MM.1S (cell line): ENCODE measurements at regions not wholly inside any gene's neighbourhood (a gene's known extent, or its start where the extent isn't known, plus 50 kb on each side); places are given as distances from the start of the nearest gene placed in this dataset.

Source experiments
- DNase-seq: peaks from one replicate; pipeline ENCODE4 v3.0.0-alpha.2; 2015
- H2AFZ ChIP-seq: fragments of 300-600 bp; sonication (generic); 2 replicates; pipeline ENCODE4 v1.6.0; 2016; ENCODE audit warnings: antibody characterized with exemption, low read length
- H3F3A ChIP-seq: fragments of 300-600 bp; sonication (generic); 2 replicates; pipeline ENCODE4 v1.6.1; 2016; ENCODE audit warnings: mild to moderate bottlenecking, antibody characterized with exemption, low read length, moderate library complexity, mixed read lengths; ENCODE audit not compliant: insufficient read depth
- H3K27ac ChIP-seq: fragments of 300-600 bp; sonication (generic); 2 replicates; pipeline ENCODE4 v1.5.1; 2016; ENCODE audit warnings: mild to moderate bottlenecking, low read length
- H3K27me3 ChIP-seq: fragments of 300-600 bp; sonication (generic); replicated peaks from 2 replicates; pipeline ENCODE4 v1.6.0; 2016; ENCODE audit warnings: low read length; ENCODE audit not compliant: insufficient read depth
- H3K36me3 ChIP-seq: fragments of 300-600 bp; sonication (generic); replicated peaks from 2 replicates; pipeline ENCODE4 v1.6.1; 2016; ENCODE audit warnings: mild to moderate bottlenecking, low read length, mixed read lengths; ENCODE audit not compliant: insufficient read depth
- H3K4me1 ChIP-seq: fragments of 300-600 bp; sonication (generic); 2 replicates; pipeline ENCODE4 v1.6.1; 2016; ENCODE audit warnings: low read length, mixed read lengths
- H3K4me2 ChIP-seq: fragments of 300-600 bp; sonication (generic); 2 replicates; pipeline ENCODE4 v1.6.0; 2016; ENCODE audit warnings: low read depth, low read length
- H3K4me3 ChIP-seq: fragments of 300-600 bp; sonication (generic); 2 replicates; pipeline ENCODE4 v1.5.1; 2016; ENCODE audit warnings: low read length, mixed read lengths
- H3K79me2 ChIP-seq: fragments of 300-600 bp; sonication (generic); 2 replicates; pipeline ENCODE4 v1.6.1; 2016; ENCODE audit warnings: mixed run types, low read length, mixed read lengths
- H3K9ac ChIP-seq: fragments of 300-600 bp; sonication (generic); 2 replicates; pipeline ENCODE4 v1.6.1; 2016; ENCODE audit warnings: low read length, mixed read lengths
- H3K9me2 ChIP-seq: fragments of 300-600 bp; sonication (generic); replicated peaks from 2 replicates; pipeline ENCODE4 v1.6.1; 2016; ENCODE audit warnings: mild to moderate bottlenecking, low read length, mixed read lengths; ENCODE audit not compliant: insufficient read depth
- H3K9me3 ChIP-seq: fragments of 300-600 bp; sonication (generic); replicated peaks from 2 replicates; pipeline ENCODE4 v1.6.1; 2016; ENCODE audit warnings: mild to moderate bottlenecking, low read length, mixed read lengths; ENCODE audit not compliant: insufficient read depth
- H4K20me1 ChIP-seq: fragments of 300-600 bp; sonication (generic); 2 replicates; pipeline ENCODE4 v1.6.1; 2016; ENCODE audit warnings: mild to moderate bottlenecking, low read length, moderate library complexity, mixed read lengths; ENCODE audit not compliant: insufficient read depth
- EZH2 ChIP-seq: fragments of 300-600 bp; sonication (generic); optimal IDR thresholded peaks from 2 replicates; pipeline ENCODE3; 2017; ENCODE audit warnings: low read depth, mild to moderate bottlenecking, antibody characterized with exemption, low read length, mixed read lengths
- EZH2phosphoT487 ChIP-seq: fragments of 300-600 bp; sonication (generic); IDR thresholded peaks from 2 replicates; pipeline ENCODE4 v1.6.1; 2018; ENCODE audit warnings: antibody characterized with exemption, low read length
- TF ChIP-seq, protein P1 (sequence below): fragments of 300-600 bp; sonication (generic); IDR thresholded peaks from 2 replicates; pipeline ENCODE4 v1.5.1; 2016; ENCODE audit warnings: antibody characterized with exemption, low read length, mixed read lengths

GRCh38 chr20:53875452-53875851 lies 194.9 kb downstream of the BCAS1 start:
- DNase-seq: no peak
- no peaks in the 10 kb centered on the region for H4K20me1 ChIP-seq
- H3K9ac ChIP-seq: no peak overlapping the region
- H3K36me3 ChIP-seq: no peaks in the 10 kb centered on the region
- H3K27ac ChIP-seq: no peak overlapping the region
- peaks cover 22% of the 10 kb centered on the region for H3F3A ChIP-seq
- no peak overlapping the region for H3K4me3 ChIP-seq
- no peak overlapping the region for H3K4me2 ChIP-seq
- no peaks in the 10 kb centered on the region for H3K9me2 ChIP-seq
- no peaks in the 10 kb centered on the region for H3K9me3 ChIP-seq
- H3K79me2 ChIP-seq: peaks cover 2% of the 10 kb centered on the region; the same call in 1 of the 2 replicates
- TF ChIP-seq EZH2phosphoT487 (no peak), EZH2 (no peak)
- TF ChIP-seq, protein P1, sequence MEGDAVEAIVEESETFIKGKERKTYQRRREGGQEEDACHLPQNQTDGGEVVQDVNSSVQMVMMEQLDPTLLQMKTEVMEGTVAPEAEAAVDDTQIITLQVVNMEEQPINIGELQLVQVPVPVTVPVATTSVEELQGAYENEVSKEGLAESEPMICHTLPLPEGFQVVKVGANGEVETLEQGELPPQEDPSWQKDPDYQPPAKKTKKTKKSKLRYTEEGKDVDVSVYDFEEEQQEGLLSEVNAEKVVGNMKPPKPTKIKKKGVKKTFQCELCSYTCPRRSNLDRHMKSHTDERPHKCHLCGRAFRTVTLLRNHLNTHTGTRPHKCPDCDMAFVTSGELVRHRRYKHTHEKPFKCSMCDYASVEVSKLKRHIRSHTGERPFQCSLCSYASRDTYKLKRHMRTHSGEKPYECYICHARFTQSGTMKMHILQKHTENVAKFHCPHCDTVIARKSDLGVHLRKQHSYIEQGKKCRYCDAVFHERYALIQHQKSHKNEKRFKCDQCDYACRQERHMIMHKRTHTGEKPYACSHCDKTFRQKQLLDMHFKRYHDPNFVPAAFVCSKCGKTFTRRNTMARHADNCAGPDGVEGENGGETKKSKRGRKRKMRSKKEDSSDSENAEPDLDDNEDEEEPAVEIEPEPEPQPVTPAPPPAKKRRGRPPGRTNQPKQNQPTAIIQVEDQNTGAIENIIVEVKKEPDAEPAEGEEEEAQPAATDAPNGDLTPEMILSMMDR: no peak
- H2AFZ ChIP-seq: no peak overlapping the region
- no peaks in the 10 kb centered on the region for H3K27me3 ChIP-seq
- H3K4me1 ChIP-seq: peaks cover 26% of the 10 kb centered on the region

GRCh38 chr20:53874706-53875105 lies 195.7 kb downstream of the BCAS1 start:
- no peaks in the 10 kb centered on the region for H4K20me1 ChIP-seq
- peaks cover 5% of the 10 kb centered on the region; the same call in 1 of the 2 replicates for H3K79me2 ChIP-seq
- H3F3A ChIP-seq: peaks cover 29% of the 10 kb centered on the region
- no peak overlapping the region for H3K4me2 ChIP-seq
- TF ChIP-seq, protein P1: no peak
- TF ChIP-seq EZH2phosphoT487 (no peak), EZH2 (no peak)
- H3K9ac ChIP-seq: no peak overlapping the region
- H3K9me3 ChIP-seq: no peaks in the 10 kb centered on the region
- H3K4me1 ChIP-seq: peaks cover 32% of the 10 kb centered on the region
- no peak for DNase-seq
- no peaks in the 10 kb centered on the region for H3K9me2 ChIP-seq
- H3K36me3 ChIP-seq: no peaks in the 10 kb centered on the region
- H3K27me3 ChIP-seq: no peaks in the 10 kb centered on the region
- H3K4me3 ChIP-seq: no peak overlapping the region
- no peak overlapping the region for H3K27ac ChIP-seq
- H2AFZ ChIP-seq: no peak overlapping the region

GRCh38 chr20:53874104-53874503 lies 196.3 kb downstream of the BCAS1 start:
- Histone ChIP-seq H3K36me3 (no peaks in the 10 kb centered on the region), H3K79me2 (peaks cover 5% of the 10 kb centered on the region; the same call in 1 of the 2 replicates), H4K20me1 (no peaks in the 10 kb centered on the region), H3K9ac (no peak overlapping the region), H2AFZ (no peak overlapping the region), H3F3A (peaks cover 34% of the 10 kb centered on the region), H3K27me3 (no peaks in the 10 kb centered on the region), H3K9me2 (no peaks in the 10 kb centered on the region), H3K27ac (no peak overlapping the region), H3K4me2 (no peak overlapping the region), H3K4me1 (peaks cover 32% of the 10 kb centered on the region), H3K4me3 (no peak overlapping the region), H3K9me3 (no peaks in the 10 kb centered on the region)
- TF ChIP-seq EZH2 (no peak), EZH2phosphoT487 (no peak)
- TF ChIP-seq, protein P1: no peak
- no peak for DNase-seq
